VCaP (cell line): ENCODE measurements at regions not wholly inside any gene's neighbourhood (a gene's known extent, or its start where the extent isn't known, plus 50 kb on each side); places are given as distances from the start of the nearest gene placed in this dataset.

Experiments
- H3K27ac ChIP-seq: fragments of 450-650 bp; 2 replicates; pipeline ENCODE4 v1.5.1; 2017
- TF ChIP-seq, protein P1 (sequence below): fragments of 450-650 bp; conservative IDR thresholded peaks from 2 replicates; pipeline ENCODE4 v1.5.1; 2017; ENCODE audit warnings: mild to moderate bottlenecking, moderate library complexity

DNA sequence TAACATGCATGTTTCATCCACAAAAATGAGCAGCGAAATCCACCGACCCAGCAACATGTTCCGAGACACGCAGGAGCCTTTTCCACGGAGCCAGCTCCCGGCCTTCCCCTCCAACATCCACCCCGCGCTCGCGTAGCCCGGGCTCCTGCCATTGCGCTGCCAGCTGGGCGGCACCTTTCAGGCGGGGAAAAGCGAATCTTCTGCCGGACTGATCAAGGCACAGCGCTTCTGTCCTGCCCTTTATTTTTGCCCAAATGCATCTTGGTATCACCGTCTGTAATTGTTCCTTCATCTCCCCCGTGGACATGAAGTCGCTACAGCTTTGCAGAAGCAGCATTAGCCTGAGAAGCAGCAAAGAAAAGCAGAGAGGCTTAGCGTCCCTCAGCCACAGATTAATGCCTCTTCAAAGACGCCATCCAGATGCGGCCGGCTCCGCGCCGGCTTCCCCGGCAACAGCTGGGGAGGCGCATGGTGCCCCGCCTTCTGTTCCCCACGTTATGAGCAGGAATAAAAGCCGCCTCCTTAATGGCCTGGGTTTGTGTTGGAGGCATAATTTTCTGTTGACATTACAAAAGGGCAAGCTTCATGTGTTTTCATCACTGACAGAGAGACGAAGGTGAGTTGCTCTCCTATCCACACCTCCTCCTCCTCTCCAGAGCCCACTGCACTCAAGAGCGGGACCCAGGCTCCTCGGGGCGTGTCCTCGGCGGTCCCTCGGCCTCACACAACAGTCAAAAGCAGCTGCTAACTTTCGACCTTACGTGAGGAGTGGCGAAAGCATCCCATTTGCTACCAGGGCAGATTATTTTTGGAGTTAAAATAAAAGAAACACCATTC lies 122.1 kb upstream of the SALL3 start:
- TF ChIP-seq, protein P1, sequence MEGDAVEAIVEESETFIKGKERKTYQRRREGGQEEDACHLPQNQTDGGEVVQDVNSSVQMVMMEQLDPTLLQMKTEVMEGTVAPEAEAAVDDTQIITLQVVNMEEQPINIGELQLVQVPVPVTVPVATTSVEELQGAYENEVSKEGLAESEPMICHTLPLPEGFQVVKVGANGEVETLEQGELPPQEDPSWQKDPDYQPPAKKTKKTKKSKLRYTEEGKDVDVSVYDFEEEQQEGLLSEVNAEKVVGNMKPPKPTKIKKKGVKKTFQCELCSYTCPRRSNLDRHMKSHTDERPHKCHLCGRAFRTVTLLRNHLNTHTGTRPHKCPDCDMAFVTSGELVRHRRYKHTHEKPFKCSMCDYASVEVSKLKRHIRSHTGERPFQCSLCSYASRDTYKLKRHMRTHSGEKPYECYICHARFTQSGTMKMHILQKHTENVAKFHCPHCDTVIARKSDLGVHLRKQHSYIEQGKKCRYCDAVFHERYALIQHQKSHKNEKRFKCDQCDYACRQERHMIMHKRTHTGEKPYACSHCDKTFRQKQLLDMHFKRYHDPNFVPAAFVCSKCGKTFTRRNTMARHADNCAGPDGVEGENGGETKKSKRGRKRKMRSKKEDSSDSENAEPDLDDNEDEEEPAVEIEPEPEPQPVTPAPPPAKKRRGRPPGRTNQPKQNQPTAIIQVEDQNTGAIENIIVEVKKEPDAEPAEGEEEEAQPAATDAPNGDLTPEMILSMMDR = no peak
- H3K27ac ChIP-seq = no peak overlapping the region

DNA sequence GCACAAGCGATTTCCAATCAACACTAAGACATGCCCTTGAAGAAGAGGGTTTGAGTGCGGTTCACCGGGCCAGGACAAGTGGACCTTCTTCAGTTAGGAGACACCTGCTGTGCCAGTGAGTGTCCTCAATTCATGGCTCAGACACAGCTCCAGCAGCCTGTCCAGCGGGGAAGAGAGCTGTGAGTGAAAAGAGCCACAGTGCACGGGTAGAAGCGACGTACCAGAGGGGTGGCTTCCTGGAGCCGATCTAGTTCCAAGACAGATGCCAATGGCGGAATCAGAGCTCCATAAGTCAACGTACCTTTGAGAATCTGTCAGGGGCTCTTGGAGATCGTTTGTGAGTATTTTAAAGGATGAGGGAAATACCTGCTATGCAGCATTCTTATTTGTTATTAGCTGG lies 119.9 kb upstream of the SALL3 start:
- no peak overlapping the region for H3K27ac ChIP-seq
- TF ChIP-seq, protein P1 = no peak

DNA sequence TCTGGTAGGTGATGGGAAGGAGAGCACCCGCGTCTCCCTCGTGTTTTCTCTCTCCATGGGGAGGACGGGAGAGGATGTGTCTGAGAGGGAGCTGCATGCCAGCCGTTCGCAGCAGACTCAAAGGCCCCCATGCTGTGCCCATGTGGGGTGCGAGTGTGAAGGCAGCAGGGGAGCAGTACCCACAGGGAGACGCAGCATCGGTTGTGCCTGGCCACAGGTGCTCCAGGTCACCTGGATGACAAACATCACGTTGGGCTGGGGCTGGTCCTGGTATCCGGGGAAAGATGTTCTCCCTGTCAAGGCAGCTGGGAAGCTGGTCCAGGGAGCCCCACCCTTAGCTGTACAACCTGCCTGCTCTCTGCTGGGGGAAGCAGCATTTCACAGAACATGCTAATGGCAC lies 119.5 kb upstream of the SALL3 start:
- H3K27ac ChIP-seq = no peak overlapping the region
- TF ChIP-seq, protein P1 = no peak

DNA sequence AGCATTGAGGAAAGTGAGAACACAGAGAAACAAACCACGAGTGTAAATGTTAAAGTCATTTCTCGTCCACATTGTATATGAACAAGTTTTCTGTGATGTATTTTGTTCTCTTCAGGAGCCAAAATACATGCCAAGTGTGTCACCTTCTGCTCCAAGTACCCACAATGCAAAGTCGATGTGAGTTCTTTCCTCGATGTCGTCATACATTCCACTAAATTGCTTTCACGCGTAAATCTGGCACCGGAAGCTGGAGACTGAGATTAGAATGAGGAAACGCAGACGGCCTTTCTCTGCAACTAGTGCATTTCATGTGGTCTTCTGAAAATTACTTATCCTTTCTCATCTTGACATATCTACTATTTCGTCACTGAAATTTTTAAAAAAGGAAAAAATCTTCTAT lies 118.5 kb upstream of the SALL3 start:
- TF ChIP-seq, protein P1 = no peak
- no peak overlapping the region for H3K27ac ChIP-seq

DNA sequence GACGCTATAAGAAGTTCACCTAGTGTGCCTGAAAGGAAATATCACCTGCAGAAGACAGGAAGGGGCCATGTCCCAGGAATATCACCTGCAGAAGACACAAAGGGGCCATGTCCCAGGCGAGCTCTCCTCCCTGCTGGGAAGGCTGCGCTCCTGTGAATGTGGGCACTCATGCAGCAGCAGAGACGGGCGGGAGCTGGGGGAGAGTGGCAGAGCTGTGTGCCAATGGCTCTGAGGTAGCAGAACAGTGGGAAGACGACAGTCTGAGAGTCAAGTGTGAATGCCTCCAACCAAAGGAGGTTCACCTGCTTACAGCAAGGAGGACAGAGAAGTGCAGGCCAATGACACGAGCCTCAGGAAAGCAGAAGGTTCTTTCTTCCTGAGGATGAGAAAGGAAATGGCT lies 117.9 kb upstream of the SALL3 start:
- TF ChIP-seq, protein P1 = no peak

DNA sequence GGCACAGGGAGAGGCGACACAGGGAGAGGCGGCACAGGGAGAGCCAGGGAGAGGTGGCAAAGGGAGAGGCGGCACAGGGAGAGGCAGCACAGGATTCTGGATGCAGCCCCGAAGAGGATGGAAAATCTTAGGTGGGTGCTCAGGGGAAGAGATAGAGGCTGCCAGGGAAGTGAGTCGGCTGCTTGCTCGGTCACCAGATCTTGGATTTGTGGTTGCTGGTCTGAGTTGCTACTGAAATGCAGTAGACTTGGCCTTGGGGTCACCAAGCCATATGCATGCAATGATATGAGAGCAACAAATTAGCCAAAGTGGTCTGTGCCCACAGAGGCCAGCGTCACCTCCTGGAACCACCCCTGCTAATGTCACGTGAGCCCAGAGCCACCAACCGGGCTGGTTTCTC lies 117.2 kb upstream of the SALL3 start:
- TF ChIP-seq, protein P1 = no peak
- no peak overlapping the region for H3K27ac ChIP-seq

More for the DNA sequence above, 117.9 kb upstream of the SALL3 start:
- no peak overlapping the region for H3K27ac ChIP-seq

DNA sequence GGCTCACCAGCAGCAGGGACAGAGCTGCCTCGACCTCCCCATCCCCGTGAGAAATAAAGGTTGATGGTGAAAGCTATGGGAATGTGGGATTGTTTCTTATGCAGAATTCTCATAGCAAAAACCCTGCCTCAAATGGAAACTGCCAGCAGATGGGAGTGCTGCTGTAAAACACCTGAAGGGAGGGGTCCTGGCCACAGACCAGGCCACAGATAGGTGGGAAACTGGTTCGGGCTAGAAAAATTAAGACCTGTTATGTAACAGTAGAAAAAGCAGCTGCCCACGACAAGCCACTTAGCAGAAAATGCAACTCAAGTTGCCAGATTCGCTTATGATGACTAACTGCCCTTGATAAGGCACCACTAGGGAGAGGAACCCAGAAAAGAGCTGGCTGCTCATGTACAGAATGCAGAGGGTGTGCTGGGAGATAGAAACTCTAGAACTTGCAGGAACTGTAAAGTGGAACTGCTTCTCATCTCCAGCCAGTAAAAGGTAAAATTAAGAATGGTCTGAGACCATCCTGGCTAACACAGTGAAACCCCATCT lies 114.5 kb upstream of the SALL3 start:
- H3K27ac ChIP-seq = no peak overlapping the region
- TF ChIP-seq, protein P1 = no peak
